GM18505 (cell line): ENCODE measurements at regions not wholly inside any gene's neighbourhood (a gene's known extent, or its start where the extent isn't known, plus 50 kb on each side); places are given as distances from the start of the nearest gene placed in this dataset.
"Not testable (repeated sequence)": the region's sequence is repeated elsewhere in the genome, so short reads cannot be mapped to it uniquely, and the experiment has no call there.

Experiments
- ATAC-seq: cut with Tn5 transposase; IDR thresholded peaks from one replicate; pipeline ENCODE4 v1.9.1; 2021; ENCODE audit not compliant: unreplicated experiment
- POLR2A ChIP-seq: IDR thresholded peaks from 4 replicates; pipeline ENCODE4 v1.6.1; 2011; ENCODE audit warnings: borderline replicate concordance; ENCODE audit not compliant: insufficient read depth, insufficient read length; ENCODE audit errors: extremely low read depth

- ATAC-seq = no peak
- TF ChIP-seq POLR2A = no peak
These were observed 443.6 kb upstream of the TENM3 start for GRCh38 chr4:181799561-181800069.

GRCh38 chr4:181802207-181802606 is 441.0 kb upstream of the TENM3 start:
- TF ChIP-seq POLR2A = no peak
- ATAC-seq = no peak

- no peak for TF ChIP-seq POLR2A
- ATAC-seq = no peak
These were observed 435.4 kb upstream of the TENM3 start for GRCh38 chr4:181807771-181808170.

GRCh38 chr4:181810711-181811110 is 432.5 kb upstream of the TENM3 start:
- ATAC-seq = no peak
- TF ChIP-seq POLR2A = no peak

- not testable (repeated sequence) for ATAC-seq
These were observed 431.7 kb upstream of the TENM3 start for GRCh38 chr4:181811550-181811949.

- no peak for TF ChIP-seq POLR2A
- ATAC-seq = no peak
These were observed 423.3 kb upstream of the TENM3 start for GRCh38 chr4:181819946-181820345.

- ATAC-seq = no peak
- no peak for TF ChIP-seq POLR2A
These were observed 422.6 kb upstream of the TENM3 start for GRCh38 chr4:181820553-181820952.

GRCh38 chr4:181821039-181822004 is 421.9 kb upstream of the TENM3 start:
- no peak for ATAC-seq
- no peak for TF ChIP-seq POLR2A

GRCh38 chr4:181822005-181822375 is 421.2 kb upstream of the TENM3 start:
- no peak for ATAC-seq
- no peak for TF ChIP-seq POLR2A

GRCh38 chr4:181823183-181823582 is 420.0 kb upstream of the TENM3 start:
- no peak for ATAC-seq
- no peak for TF ChIP-seq POLR2A

GRCh38 chr4:181823645-181824044 is 419.6 kb upstream of the TENM3 start:
- no peak for TF ChIP-seq POLR2A
- no peak for ATAC-seq

- no peak for ATAC-seq
- no peak for TF ChIP-seq POLR2A
These were observed 417.6 kb upstream of the TENM3 start for GRCh38 chr4:181825564-181825963.

GRCh38 chr4:181827246-181827645 is 416.0 kb upstream of the TENM3 start:
- no peak for TF ChIP-seq POLR2A
- no peak for ATAC-seq

- TF ChIP-seq POLR2A = no peak
- no peak for ATAC-seq
These were observed 412.7 kb upstream of the TENM3 start for GRCh38 chr4:181830404-181831035.

GRCh38 chr4:181834071-181834470 is 409.1 kb upstream of the TENM3 start:
- no peak for ATAC-seq

GRCh38 chr4:181835348-181835747 is 407.9 kb upstream of the TENM3 start:
- TF ChIP-seq POLR2A = no peak

More at GRCh38 chr4:181834071-181834470, 409.1 kb upstream of the TENM3 start:
- TF ChIP-seq POLR2A = no peak

More at GRCh38 chr4:181835348-181835747, 407.9 kb upstream of the TENM3 start:
- ATAC-seq = no peak
